ENCODE measurements at regions not wholly inside any gene's neighbourhood (a gene's known extent, or its start where the extent isn't known, plus 50 kb on each side); places are given as distances from the start of the nearest gene placed in this dataset.

GRCh38 chr11:86138958-86139357 lies 70.1 kb upstream of the PICALM start:
- TF ChIP-seq CTCF (IDR thresholded peaks at IDR 0.05) (no peak), POLR2A (IDR thresholded peaks at IDR 0.05) (no peak)

All from uterus (tissue), 2 donors.